ENCODE measurements at regions not wholly inside any gene's neighbourhood (a gene's known extent, or its start where the extent isn't known, plus 50 kb on each side); places are given as distances from the start of the nearest gene placed in this dataset.

- H4K5ac ChIP-seq (ENCODE audit: low read depth, low read length) = no peak overlapping the region
- H3K9ac ChIP-seq (ENCODE audit: low read depth, low read length) = no peak overlapping the region
- no peaks in the 10 kb centered on the region for H3K36me3 ChIP-seq (ENCODE audit: control insufficient read depth, insufficient read depth, low read length)
- H2BK5ac ChIP-seq (ENCODE audit: low read depth, low read length, poor library complexity, severe bottlenecking) = no peak overlapping the region
- H2BK120ac ChIP-seq (ENCODE audit: low read depth, low read length) = no peak overlapping the region
- WGBS, 2 experiments (ENCODE audit: extremely low coverage in 2 of 2, insufficient read length in 1 of 2) = 35% methylated on average over 2 of the region's 3 CpGs; no CpG with 5 or more reads in 1 of the 2 experiments
- H3K14ac ChIP-seq (replicated peaks; ENCODE audit: low read depth, low read length) = no peak overlapping the region
- no peak overlapping the region for H3K4me2 ChIP-seq (ENCODE audit: low read depth, low read length)
- no peak overlapping the region for H3K4me3 ChIP-seq (ENCODE audit: insufficient read depth, low read depth, low read length)
- H2BK15ac ChIP-seq (ENCODE audit: low read depth, low read length) = no peak overlapping the region
- no peaks in the 10 kb centered on the region for H3K27me3 ChIP-seq (ENCODE audit: control insufficient read depth, insufficient read depth, low read length)
- no peak overlapping the region for H3K23ac ChIP-seq (ENCODE audit: low read depth, low read length)
- no peak overlapping the region for H4K91ac ChIP-seq (ENCODE audit: insufficient read depth, low read depth, low read length)
- H2BK20ac ChIP-seq (ENCODE audit: low read depth, low read length) = no peak overlapping the region
- BruUV-seq (replicated peaks) = no TSS peak
- no peaks in the 10 kb centered on the region for H4K20me1 ChIP-seq (ENCODE audit: insufficient read depth, low read length)
- ATAC-seq (ENCODE audit: low read depth) (no peak), DNase-seq (no peak)
- H3K18ac ChIP-seq (ENCODE audit: low read depth, low read length) = no peak overlapping the region
- H3K4me1 ChIP-seq (ENCODE audit: control insufficient read depth, insufficient read depth, low read length) = no peaks in the 10 kb centered on the region
- no peak overlapping the region for H2AK5ac ChIP-seq (ENCODE audit: low read depth, low read length)
- in situ Hi-C loops (cut with MboI; ENCODE audit: low sequenced_read_pairs) (no loop called here), dilution Hi-C loops (cut with HindIII; ENCODE audit: low sequenced_read_pairs, unreplicated experiment) (no loop called here), intact Hi-C loops (cut with micrococcal nuclease) (no loop called here)
- H3K4ac ChIP-seq (ENCODE audit: low read depth, low read length) = no peak overlapping the region
- no peak overlapping the region for H3K27ac ChIP-seq (ENCODE audit: insufficient read depth, low read length)
- TF ChIP-seq FOS (IDR thresholded peaks at IDR 0.05; ENCODE audit: low read depth, low read length) (no peak), CHD1 (IDR thresholded peaks at IDR 0.05; ENCODE audit: low read depth, low read length) (no peak), MAFK (IDR thresholded peaks at IDR 0.05; ENCODE audit: low read depth, low read length) (no peak), RCOR1 (IDR thresholded peaks at IDR 0.05; ENCODE audit: insufficient replicate concordance, low read length) (no peak), MAZ (IDR thresholded peaks at IDR 0.05; ENCODE audit: borderline replicate concordance, low read depth, low read length) (no peak), RAD21 (IDR thresholded peaks at IDR 0.05; ENCODE audit: low read length) (no peak), SMC3 (IDR thresholded peaks at IDR 0.05; ENCODE audit: low read depth, low read length) (no peak), MXI1 (IDR thresholded peaks at IDR 0.05; ENCODE audit: borderline replicate concordance, low read depth, low read length) (no peak), ELK1 (IDR thresholded peaks at IDR 0.05; ENCODE audit: borderline replicate concordance, low read depth, low read length) (no peak)
- TF ChIP-seq, protein P1, sequence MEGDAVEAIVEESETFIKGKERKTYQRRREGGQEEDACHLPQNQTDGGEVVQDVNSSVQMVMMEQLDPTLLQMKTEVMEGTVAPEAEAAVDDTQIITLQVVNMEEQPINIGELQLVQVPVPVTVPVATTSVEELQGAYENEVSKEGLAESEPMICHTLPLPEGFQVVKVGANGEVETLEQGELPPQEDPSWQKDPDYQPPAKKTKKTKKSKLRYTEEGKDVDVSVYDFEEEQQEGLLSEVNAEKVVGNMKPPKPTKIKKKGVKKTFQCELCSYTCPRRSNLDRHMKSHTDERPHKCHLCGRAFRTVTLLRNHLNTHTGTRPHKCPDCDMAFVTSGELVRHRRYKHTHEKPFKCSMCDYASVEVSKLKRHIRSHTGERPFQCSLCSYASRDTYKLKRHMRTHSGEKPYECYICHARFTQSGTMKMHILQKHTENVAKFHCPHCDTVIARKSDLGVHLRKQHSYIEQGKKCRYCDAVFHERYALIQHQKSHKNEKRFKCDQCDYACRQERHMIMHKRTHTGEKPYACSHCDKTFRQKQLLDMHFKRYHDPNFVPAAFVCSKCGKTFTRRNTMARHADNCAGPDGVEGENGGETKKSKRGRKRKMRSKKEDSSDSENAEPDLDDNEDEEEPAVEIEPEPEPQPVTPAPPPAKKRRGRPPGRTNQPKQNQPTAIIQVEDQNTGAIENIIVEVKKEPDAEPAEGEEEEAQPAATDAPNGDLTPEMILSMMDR (conservative IDR thresholded peaks at IDR 0.05; ENCODE audit: low read depth, low read length) = no peak
- no peaks in the 10 kb centered on the region for H3K79me1 ChIP-seq (ENCODE audit: low read depth in 1 of 2, low read length in 2 of 2)
- peaks cover 15% of the 10 kb centered on the region for H3K9me3 ChIP-seq (ENCODE audit: control insufficient read depth, insufficient read depth, low read length)
- POLR2A ChIA-PET (ENCODE audit: unreplicated experiment) = no interaction called here
- CTCF ChIA-PET = no interaction called here
- no peaks in the 10 kb centered on the region for H3K9me1 ChIP-seq (ENCODE audit: insufficient read depth, low read length)
- no peak overlapping the region for H3K56ac ChIP-seq (ENCODE audit: extremely low read depth, insufficient read depth, low read length)
- no peak overlapping the region for H2AFZ ChIP-seq (replicated peaks; ENCODE audit: low read length, poor library complexity)
- H4K8ac ChIP-seq (ENCODE audit: low read depth in 2 of 2, low read length in 2 of 2) = no peak overlapping the region
- no peak overlapping the region for H2AK9ac ChIP-seq (replicated peaks; ENCODE audit: low read depth, low read length, poor library complexity)
Observed at GRCh38 chr2:16416651-16417050, 249.0 kb downstream of the CYRIA start.

All from IMR-90 (cell line).